ENCODE measurements at regions not wholly inside any gene's neighbourhood (a gene's known extent, or its start where the extent isn't known, plus 50 kb on each side); places are given as distances from the start of the nearest gene placed in this dataset.
A peak's percentile ranks its signal among the peaks of the same experiment; 100 is the strongest.
"Not testable (repeated sequence)": the region's sequence is repeated elsewhere in the genome, so short reads cannot be mapped to it uniquely, and the experiment has no call there.

- Mint-ChIP-seq H3K27me3 (ENCODE audit: unreplicated experiment) (no peaks in the 10 kb centered on the region), H3K36me3 (ENCODE audit: unreplicated experiment) (peaks cover 13% of the 10 kb centered on the region), H3K4me3 (ENCODE audit: unreplicated experiment) (no peak overlapping the region), H3K9me3 (ENCODE audit: unreplicated experiment) (peaks cover 9% of the 10 kb centered on the region), H3K27ac (ENCODE audit: unreplicated experiment) (no peak overlapping the region), H3K4me1 (ENCODE audit: low read depth, unreplicated experiment) (no peaks in the 10 kb centered on the region)
- no peak for DNase-seq
- TF ChIP-seq CTCF (IDR thresholded peaks at IDR 0.05; ENCODE audit: partially characterized antibody, unreplicated experiment): no peak
Measured at GRCh38 chr13:90652036-90652435, 695.5 kb upstream of the MIR17HG start.

- TF ChIP-seq CTCF (IDR thresholded peaks at IDR 0.05; ENCODE audit: partially characterized antibody, unreplicated experiment): no peak
- Mint-ChIP-seq H3K4me3 (ENCODE audit: unreplicated experiment) (no peak overlapping the region), H3K27me3 (ENCODE audit: unreplicated experiment) (no peaks in the 10 kb centered on the region), H3K9me3 (ENCODE audit: unreplicated experiment) (peaks cover 9% of the 10 kb centered on the region), H3K36me3 (ENCODE audit: unreplicated experiment) (peaks cover 13% of the 10 kb centered on the region), H3K27ac (ENCODE audit: unreplicated experiment) (no peak overlapping the region), H3K4me1 (ENCODE audit: low read depth, unreplicated experiment) (no peaks in the 10 kb centered on the region)
- no peak for DNase-seq
Measured at GRCh38 chr13:90654970-90655369, 692.5 kb upstream of the MIR17HG start.

GRCh38 chr13:90664200-90664599, 683.3 kb upstream of the MIR17HG start:
- H3K9me3 Mint-ChIP-seq (ENCODE audit: unreplicated experiment); H3K4me3 Mint-ChIP-seq (ENCODE audit: unreplicated experiment); H3K36me3 Mint-ChIP-seq (ENCODE audit: unreplicated experiment); H3K27ac Mint-ChIP-seq (ENCODE audit: unreplicated experiment); H3K4me1 Mint-ChIP-seq (ENCODE audit: low read depth, unreplicated experiment); H3K27me3 Mint-ChIP-seq (ENCODE audit: unreplicated experiment); DNase-seq: not testable (repeated sequence)

GRCh38 chr13:90673746-90674145, 673.7 kb upstream of the MIR17HG start:
- no peaks in the 10 kb centered on the region for H3K36me3 Mint-ChIP-seq (ENCODE audit: unreplicated experiment)
- peaks cover 2% of the 10 kb centered on the region for H3K9me3 Mint-ChIP-seq (ENCODE audit: unreplicated experiment)
- no peak for TF ChIP-seq CTCF (IDR thresholded peaks at IDR 0.05; ENCODE audit: partially characterized antibody, unreplicated experiment)
- DNase-seq: no peak
- H3K4me3 Mint-ChIP-seq (ENCODE audit: unreplicated experiment): no peak overlapping the region
- peak overlapping the region; percentile 48 for H3K27ac Mint-ChIP-seq (ENCODE audit: unreplicated experiment)
- H3K27me3 Mint-ChIP-seq (ENCODE audit: unreplicated experiment): no peaks in the 10 kb centered on the region
- H3K4me1 Mint-ChIP-seq (ENCODE audit: low read depth, unreplicated experiment): peaks cover 23% of the 10 kb centered on the region

GRCh38 chr13:90675129-90675528, 672.4 kb upstream of the MIR17HG start:
- Mint-ChIP-seq H3K4me1 (ENCODE audit: low read depth, unreplicated experiment) (peaks cover 23% of the 10 kb centered on the region), H3K27me3 (ENCODE audit: unreplicated experiment) (no peaks in the 10 kb centered on the region), H3K27ac (ENCODE audit: unreplicated experiment) (no peak overlapping the region), H3K4me3 (ENCODE audit: unreplicated experiment) (no peak overlapping the region), H3K9me3 (ENCODE audit: unreplicated experiment) (peaks cover 2% of the 10 kb centered on the region), H3K36me3 (ENCODE audit: unreplicated experiment) (no peaks in the 10 kb centered on the region)
- DNase-seq: no peak
- no peak for TF ChIP-seq CTCF (IDR thresholded peaks at IDR 0.05; ENCODE audit: partially characterized antibody, unreplicated experiment)

- DNase-seq: no peak
- no peak overlapping the region for H3K4me3 Mint-ChIP-seq (ENCODE audit: unreplicated experiment)
- no peak for TF ChIP-seq CTCF (IDR thresholded peaks at IDR 0.05; ENCODE audit: partially characterized antibody, unreplicated experiment)
- peaks cover 2% of the 10 kb centered on the region for H3K4me1 Mint-ChIP-seq (ENCODE audit: low read depth, unreplicated experiment)
- H3K27me3 Mint-ChIP-seq (ENCODE audit: unreplicated experiment): no peaks in the 10 kb centered on the region
- H3K36me3 Mint-ChIP-seq (ENCODE audit: unreplicated experiment): no peaks in the 10 kb centered on the region
- H3K27ac Mint-ChIP-seq (ENCODE audit: unreplicated experiment): no peak overlapping the region
- H3K9me3 Mint-ChIP-seq (ENCODE audit: unreplicated experiment): no peaks in the 10 kb centered on the region
Measured at GRCh38 chr13:90680826-90681225, 666.7 kb upstream of the MIR17HG start.
